Tibial nerve (tissue), 4 donors: ENCODE measurements at regions not wholly inside any gene's neighbourhood (a gene's known extent, or its start where the extent isn't known, plus 50 kb on each side); places are given as distances from the start of the nearest gene placed in this dataset.

Experiments
- DNase-seq, 2 donors: peaks; one replicate each; pipeline ENCODE4 v3.0.0-alpha.2; 2019; ENCODE audit warnings: low spot score in 2 of 2
- H3K27ac ChIP-seq, 4 donors: fragments of 200-600 bp; sonication (generic) in 3 of 4; one replicate each; pipeline ENCODE4 v1.5.1; 2017 to 2019; ENCODE audit warnings: mild to moderate bottlenecking in 1 of 4
- H3K27me3 ChIP-seq, 2 donors: fragments of 200-600 bp; sonication (generic) in 1 of 2; one replicate each; pipeline versions ENCODE4 v1.5.1 to v1.6.0; 2017 to 2019
- H3K36me3 ChIP-seq, 3 donors: fragments of 200-600 bp; sonication (generic); one replicate each; pipeline ENCODE4 v1.5.1; 2018 to 2019
- H3K4me1 ChIP-seq, 4 donors: fragments of 200-600 bp; sonication (generic) in 3 of 4; one replicate each; pipeline ENCODE4 v1.5.1; 2017 to 2019
- H3K4me3 ChIP-seq, 4 donors: fragments of 200-600 bp; sonication (generic) in 3 of 4; one replicate each; pipeline ENCODE4 v1.5.1; 2017 to 2019; ENCODE audit warnings: mild to moderate bottlenecking in 1 of 4, moderate library complexity in 1 of 4
- H3K9me3 ChIP-seq, 4 donors: fragments of 200-600 bp; sonication (generic) in 3 of 4; one replicate each; pipeline ENCODE4 v1.5.1; 2017 to 2019
- EP300 ChIP-seq, 2 donors: sonication (generic); formaldehyde crosslinking; IDR thresholded peaks; one replicate each; pipeline ENCODE4 v1.6.1; 2017; ENCODE audit warnings: antibody characterized with exemption in 2 of 2, mild to moderate bottlenecking in 1 of 2
- POLR2A ChIP-seq, 2 donors: fragments of 450-650 bp; IDR thresholded peaks; one replicate each; pipeline ENCODE4 v1.6.1; 2017; ENCODE audit warnings: antibody characterized with exemption in 2 of 2, mild to moderate bottlenecking in 2 of 2, moderate library complexity in 2 of 2
- WGBS, 2 donors: methylation state at CpG; one replicate each; pipeline ENCODE4 v1.1.5; 2018; 5-methylcytosine and 5-hydroxymethylcytosine counted together
- TF ChIP-seq, protein P1 (sequence below), 5 experiments: fragments of 200-600 bp in 3 of 5; fragments of 450-650 bp in 2 of 5; sonication (generic) in 3 of 5; IDR thresholded peaks; one replicate each; pipeline ENCODE4 v1.5.1; 2016 to 2019; ENCODE audit warnings: antibody characterized with exemption in 5 of 5, mild to moderate bottlenecking in 3 of 5, moderate library complexity in 2 of 5

DNA sequence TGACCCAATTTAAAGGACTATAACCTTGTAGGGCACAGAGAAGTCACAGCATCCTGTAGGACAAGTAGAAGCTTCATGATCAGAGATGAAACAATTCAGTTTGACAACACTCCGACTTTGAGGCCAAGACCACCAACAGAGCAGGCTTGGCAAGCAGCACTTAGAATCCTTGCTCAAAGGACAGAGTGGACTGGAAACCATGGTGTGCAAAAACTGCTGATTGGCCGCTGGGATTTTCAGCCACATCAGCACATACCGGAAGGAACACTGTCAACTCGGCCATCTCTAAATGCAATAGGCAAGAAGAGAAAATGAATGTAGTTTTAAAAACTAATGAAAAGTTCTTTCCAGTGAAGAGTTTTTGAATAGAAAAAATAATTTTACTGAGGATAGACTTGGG, 92.0 kb upstream of the PRMT6 start:
- WGBS, 2 donors = 54 to 58% methylated on average over 4 of the region's 4 CpGs
- TF ChIP-seq POLR2A (IDR thresholded peaks at IDR 0.05) (no peak), EP300 (IDR thresholded peaks at IDR 0.05) (no peak)
- TF ChIP-seq, protein P1, sequence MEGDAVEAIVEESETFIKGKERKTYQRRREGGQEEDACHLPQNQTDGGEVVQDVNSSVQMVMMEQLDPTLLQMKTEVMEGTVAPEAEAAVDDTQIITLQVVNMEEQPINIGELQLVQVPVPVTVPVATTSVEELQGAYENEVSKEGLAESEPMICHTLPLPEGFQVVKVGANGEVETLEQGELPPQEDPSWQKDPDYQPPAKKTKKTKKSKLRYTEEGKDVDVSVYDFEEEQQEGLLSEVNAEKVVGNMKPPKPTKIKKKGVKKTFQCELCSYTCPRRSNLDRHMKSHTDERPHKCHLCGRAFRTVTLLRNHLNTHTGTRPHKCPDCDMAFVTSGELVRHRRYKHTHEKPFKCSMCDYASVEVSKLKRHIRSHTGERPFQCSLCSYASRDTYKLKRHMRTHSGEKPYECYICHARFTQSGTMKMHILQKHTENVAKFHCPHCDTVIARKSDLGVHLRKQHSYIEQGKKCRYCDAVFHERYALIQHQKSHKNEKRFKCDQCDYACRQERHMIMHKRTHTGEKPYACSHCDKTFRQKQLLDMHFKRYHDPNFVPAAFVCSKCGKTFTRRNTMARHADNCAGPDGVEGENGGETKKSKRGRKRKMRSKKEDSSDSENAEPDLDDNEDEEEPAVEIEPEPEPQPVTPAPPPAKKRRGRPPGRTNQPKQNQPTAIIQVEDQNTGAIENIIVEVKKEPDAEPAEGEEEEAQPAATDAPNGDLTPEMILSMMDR (IDR thresholded peaks at IDR 0.05) = no peak

DNA sequence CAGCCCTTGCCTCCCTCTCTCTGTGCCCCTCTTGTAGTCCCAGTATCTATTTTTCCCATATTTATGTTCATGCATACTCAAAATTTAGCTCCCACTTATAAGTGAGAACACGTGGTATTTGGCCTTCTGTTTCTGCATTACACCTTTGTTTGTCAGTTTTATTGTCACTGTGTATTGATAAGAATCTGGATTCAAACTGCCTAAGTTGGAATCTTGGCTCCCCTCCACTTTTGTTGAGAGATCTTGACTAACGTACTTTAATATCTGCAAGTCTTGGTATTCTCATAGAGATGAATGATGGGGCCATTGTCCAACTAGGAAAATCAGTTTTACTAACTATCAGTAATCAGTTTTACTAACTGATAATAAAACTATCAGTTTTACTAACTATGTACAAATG, 87.8 kb upstream of the PRMT6 start:
- H3K4me1 ChIP-seq = no peaks in the 10 kb centered on the region
- H3K9me3 ChIP-seq = no peaks in the 10 kb centered on the region
- H3K4me3 ChIP-seq = no peak overlapping the region
- H3K27me3 ChIP-seq = no peaks in the 10 kb centered on the region
- WGBS, 2 donors = 59 to 62% methylated on average over 2 of the region's 2 CpGs
- no peak for DNase-seq
- no peak overlapping the region for H3K27ac ChIP-seq
- H3K36me3 ChIP-seq = no peaks in the 10 kb centered on the region
- no peak for TF ChIP-seq POLR2A (IDR thresholded peaks at IDR 0.05)
- TF ChIP-seq, protein P1 (IDR thresholded peaks at IDR 0.05) = no peak
- TF ChIP-seq EP300 (IDR thresholded peaks at IDR 0.05) = no peak

More for the DNA sequence above, 92.0 kb upstream of the PRMT6 start:
- no peaks in the 10 kb centered on the region for H3K36me3 ChIP-seq
- peak in 1 of 2 donors; percentile 42 for DNase-seq
- H3K4me1 ChIP-seq = no peaks in the 10 kb centered on the region
- H3K4me3 ChIP-seq = no peak overlapping the region
- H3K27me3 ChIP-seq = no peaks in the 10 kb centered on the region
- no peaks in the 10 kb centered on the region for H3K9me3 ChIP-seq
- H3K27ac ChIP-seq = no peak overlapping the region

DNA sequence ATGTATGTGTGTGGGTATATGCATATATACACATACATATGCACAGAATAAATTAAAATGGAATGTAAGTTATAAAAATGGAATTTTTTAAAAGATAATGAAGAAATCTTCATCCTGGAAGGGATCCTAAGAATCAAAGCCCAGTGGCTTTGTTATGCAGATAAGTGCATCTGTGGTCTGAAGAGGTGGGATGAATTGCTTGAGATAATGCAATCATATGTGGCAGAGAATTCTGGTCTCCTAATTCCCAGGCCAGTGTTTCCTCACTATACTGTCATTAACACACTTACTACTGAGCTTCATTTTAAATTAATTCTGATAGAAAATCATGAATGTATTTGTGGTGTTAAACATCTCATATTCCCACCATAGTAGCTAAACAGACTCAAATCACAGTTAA, 86.7 kb upstream of the PRMT6 start:
- no peak for DNase-seq
- no peak for TF ChIP-seq POLR2A (IDR thresholded peaks at IDR 0.05)
- TF ChIP-seq EP300 (IDR thresholded peaks at IDR 0.05) = no peak
- TF ChIP-seq, protein P1 (IDR thresholded peaks at IDR 0.05) = no peak

DNA sequence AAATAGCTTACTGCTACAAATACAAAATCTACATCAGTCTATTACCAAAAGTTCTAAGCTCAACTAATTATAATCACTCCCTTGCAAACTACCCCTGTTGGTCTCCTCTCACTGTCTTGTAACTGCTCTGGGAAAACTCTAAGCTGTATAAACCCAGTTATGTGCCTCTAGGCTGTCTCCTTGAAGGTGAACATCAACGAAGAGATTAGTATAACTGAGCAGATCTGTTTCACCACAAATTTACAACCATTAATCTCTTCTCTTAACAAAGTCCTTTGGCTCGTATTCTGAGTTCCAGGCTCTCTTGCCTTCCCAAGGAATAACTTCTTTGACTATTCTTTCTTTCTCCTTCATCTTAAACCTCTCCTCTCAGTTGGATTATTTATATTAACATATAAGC, 84.4 kb upstream of the PRMT6 start:
- DNase-seq = no peak
- H3K4me3 ChIP-seq = no peak overlapping the region
- no peaks in the 10 kb centered on the region for H3K36me3 ChIP-seq
- no peaks in the 10 kb centered on the region for H3K9me3 ChIP-seq
- no peak for TF ChIP-seq EP300 (IDR thresholded peaks at IDR 0.05)
- TF ChIP-seq, protein P1 (IDR thresholded peaks at IDR 0.05) = no peak
- no peak for TF ChIP-seq POLR2A (IDR thresholded peaks at IDR 0.05)
- H3K27me3 ChIP-seq = no peaks in the 10 kb centered on the region
- H3K4me1 ChIP-seq = no peaks in the 10 kb centered on the region
- H3K27ac ChIP-seq = no peak overlapping the region
- WGBS, 2 donors = 70 to 72% methylated on average over 2 of the region's 2 CpGs

More for the DNA sequence above, 86.7 kb upstream of the PRMT6 start:
- no peaks in the 10 kb centered on the region for H3K4me1 ChIP-seq
- H3K9me3 ChIP-seq = no peaks in the 10 kb centered on the region
- no peak overlapping the region for H3K27ac ChIP-seq
- no peaks in the 10 kb centered on the region for H3K36me3 ChIP-seq
- H3K27me3 ChIP-seq = no peaks in the 10 kb centered on the region
- H3K4me3 ChIP-seq = no peak overlapping the region

DNA sequence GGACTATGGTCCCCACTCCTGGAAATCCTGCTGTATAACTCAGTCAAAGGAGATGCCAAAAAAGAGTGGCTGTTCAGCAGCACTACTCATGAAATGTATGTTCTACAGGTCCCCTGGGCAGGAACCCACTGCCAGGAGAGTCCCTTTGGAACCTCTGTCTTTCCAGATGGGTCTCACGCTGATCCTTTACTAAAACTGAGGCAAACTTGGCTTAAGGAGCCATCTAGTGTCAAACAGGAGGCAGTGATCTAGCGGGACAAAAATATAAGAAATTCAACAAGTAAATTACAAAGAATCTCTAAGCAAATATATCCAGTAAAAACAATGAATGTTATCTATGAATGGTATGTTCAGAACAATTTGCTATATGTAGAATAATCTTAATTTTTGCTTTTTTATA, 80.5 kb upstream of the PRMT6 start:
- H3K27me3 ChIP-seq = no peaks in the 10 kb centered on the region
- H3K36me3 ChIP-seq = no peaks in the 10 kb centered on the region
- H3K4me3 ChIP-seq = no peak overlapping the region
- no peaks in the 10 kb centered on the region for H3K9me3 ChIP-seq
- no peak overlapping the region for H3K27ac ChIP-seq
- H3K4me1 ChIP-seq = peaks cover 0 to 3% (median 0%) of the 10 kb centered on the region in 4 donors
- DNase-seq = no peak
- TF ChIP-seq, protein P1 (IDR thresholded peaks at IDR 0.05) = no peak
- TF ChIP-seq POLR2A (IDR thresholded peaks at IDR 0.05) (no peak), EP300 (IDR thresholded peaks at IDR 0.05) (no peak)
- WGBS, 2 donors = 85 to 89% methylated on average over 2 of the region's 2 CpGs
